ENCODE measurements at regions not wholly inside any gene's neighbourhood (a gene's known extent, or its start where the extent isn't known, plus 50 kb on each side); places are given as distances from the start of the nearest gene placed in this dataset.

- TF ChIP-seq ZFP30 (CRISPR knock-in tag; IDR thresholded peaks at IDR 0.05) (no peak), ZNF565 (CRISPR knock-in tag; conservative IDR thresholded peaks at IDR 0.05; ENCODE audit: low read depth) (no peak), ARNTL (CRISPR knock-in tag; IDR thresholded peaks at IDR 0.05; ENCODE audit: borderline replicate concordance, low read depth) (no peak), TCF4 (CRISPR knock-in tag; IDR thresholded peaks at IDR 0.05; ENCODE audit: borderline replicate concordance) (no peak), TSHZ2 (CRISPR knock-in tag; IDR thresholded peaks at IDR 0.05) (no peak)
Measured at GRCh38 chr5:147156012-147156411, 78.8 kb upstream of the STK32A start.

All from SK-N-SH treated with all-trans-retinoic acid at 6 μM for 48 hours (cell line).